LNCAP (cell line): ENCODE measurements at regions not wholly inside any gene's neighbourhood (a gene's known extent, or its start where the extent isn't known, plus 50 kb on each side); places are given as distances from the start of the nearest gene placed in this dataset.

Experiments
- TF ChIP-seq, protein P1 (sequence below): fragments of 450-650 bp; IDR thresholded peaks from 2 replicates; pipeline ENCODE4 v1.5.1; 2017; ENCODE audit warnings: mild to moderate bottlenecking

DNA sequence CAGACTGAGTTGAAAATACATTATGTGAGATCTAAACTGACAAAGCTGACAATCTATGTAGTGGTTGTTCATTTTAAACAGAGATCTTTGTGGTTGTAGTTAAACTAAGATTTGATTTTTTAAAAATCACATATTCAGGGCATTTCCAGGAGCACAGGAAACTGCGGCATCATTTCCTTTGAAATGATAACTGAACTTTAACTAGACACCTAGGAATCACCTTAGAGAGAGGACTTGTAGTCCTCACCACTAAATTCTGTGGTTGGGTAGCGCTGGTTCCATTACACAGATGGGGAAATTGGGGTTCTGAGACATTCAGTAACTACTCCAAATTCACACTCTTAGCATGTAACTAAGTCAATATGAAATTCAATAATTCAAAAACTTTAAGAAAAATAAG lies 96.0 kb upstream of the TRIB2 start:
- TF ChIP-seq, protein P1, sequence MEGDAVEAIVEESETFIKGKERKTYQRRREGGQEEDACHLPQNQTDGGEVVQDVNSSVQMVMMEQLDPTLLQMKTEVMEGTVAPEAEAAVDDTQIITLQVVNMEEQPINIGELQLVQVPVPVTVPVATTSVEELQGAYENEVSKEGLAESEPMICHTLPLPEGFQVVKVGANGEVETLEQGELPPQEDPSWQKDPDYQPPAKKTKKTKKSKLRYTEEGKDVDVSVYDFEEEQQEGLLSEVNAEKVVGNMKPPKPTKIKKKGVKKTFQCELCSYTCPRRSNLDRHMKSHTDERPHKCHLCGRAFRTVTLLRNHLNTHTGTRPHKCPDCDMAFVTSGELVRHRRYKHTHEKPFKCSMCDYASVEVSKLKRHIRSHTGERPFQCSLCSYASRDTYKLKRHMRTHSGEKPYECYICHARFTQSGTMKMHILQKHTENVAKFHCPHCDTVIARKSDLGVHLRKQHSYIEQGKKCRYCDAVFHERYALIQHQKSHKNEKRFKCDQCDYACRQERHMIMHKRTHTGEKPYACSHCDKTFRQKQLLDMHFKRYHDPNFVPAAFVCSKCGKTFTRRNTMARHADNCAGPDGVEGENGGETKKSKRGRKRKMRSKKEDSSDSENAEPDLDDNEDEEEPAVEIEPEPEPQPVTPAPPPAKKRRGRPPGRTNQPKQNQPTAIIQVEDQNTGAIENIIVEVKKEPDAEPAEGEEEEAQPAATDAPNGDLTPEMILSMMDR: no peak

DNA sequence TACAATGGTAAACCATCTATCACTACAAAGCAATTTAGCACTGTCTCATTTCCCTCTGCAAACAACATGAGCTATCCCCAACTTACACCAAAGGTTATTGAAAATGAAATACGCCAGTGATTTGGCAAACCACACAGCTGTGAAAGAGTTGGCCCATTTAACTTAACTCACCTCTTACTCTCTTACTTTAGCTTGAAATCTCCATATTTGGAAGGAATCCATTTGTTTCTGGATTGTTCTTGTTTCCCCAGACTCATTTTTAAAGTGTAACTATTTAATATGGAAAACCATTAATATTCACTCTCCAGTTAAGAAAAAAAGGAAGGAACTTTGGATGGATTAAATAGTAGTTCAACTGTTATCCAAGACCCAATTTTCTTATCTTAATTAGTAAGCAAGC lies 93.7 kb upstream of the TRIB2 start:
- TF ChIP-seq, protein P1: no peak

DNA sequence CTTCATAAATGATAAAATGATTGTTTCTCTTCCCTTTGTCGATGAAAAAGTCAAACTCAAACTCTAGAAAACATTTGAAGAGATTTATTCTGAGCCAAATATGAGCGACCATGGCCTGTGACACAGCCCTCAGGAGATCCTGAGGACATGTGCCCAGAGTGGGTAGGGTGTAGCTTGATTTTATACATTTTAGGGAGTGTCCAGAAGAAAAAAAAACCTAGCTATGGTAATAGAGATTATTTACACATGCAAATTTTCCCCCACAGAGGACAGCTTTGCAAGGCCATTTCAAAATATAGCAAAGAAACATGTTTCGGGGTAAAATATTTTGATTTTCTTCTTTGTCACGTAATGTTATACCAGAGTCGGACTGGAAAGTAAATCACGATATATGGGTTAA lies 92.4 kb upstream of the TRIB2 start:
- TF ChIP-seq, protein P1: no peak

DNA sequence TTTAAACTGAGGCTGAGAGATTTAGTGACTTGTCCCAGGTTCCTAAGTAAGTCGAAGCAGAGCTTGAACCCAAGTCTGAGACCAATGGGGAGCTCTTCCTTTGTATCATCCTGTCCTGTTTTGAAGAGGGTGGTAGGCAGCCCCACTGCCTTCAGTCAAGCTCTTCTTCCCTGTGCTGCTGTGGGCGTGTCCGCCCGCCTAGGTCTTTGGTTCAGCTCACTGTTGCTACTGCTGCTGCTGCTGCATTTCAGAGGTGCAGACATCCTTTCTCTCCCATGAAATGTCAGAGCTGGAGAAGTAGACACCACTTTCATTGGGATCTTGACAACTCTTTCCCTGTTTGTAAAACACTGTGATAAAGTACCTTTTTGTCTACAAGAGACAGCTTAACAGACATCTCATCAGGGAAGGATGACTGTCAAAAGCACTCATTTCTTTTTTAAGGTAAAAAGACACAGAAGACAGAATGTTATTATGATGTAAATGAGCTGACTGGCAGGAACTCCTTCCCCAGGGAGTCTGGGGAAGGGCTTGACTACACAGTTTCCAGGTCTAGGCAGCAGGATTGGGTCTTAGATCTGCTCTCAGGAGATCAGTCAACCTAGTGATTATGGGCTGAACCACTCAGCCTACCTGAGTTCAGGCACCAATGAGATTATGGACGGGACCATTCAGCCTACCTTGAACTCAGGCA lies 91.7 kb upstream of the TRIB2 start:
- TF ChIP-seq, protein P1: no peak

DNA sequence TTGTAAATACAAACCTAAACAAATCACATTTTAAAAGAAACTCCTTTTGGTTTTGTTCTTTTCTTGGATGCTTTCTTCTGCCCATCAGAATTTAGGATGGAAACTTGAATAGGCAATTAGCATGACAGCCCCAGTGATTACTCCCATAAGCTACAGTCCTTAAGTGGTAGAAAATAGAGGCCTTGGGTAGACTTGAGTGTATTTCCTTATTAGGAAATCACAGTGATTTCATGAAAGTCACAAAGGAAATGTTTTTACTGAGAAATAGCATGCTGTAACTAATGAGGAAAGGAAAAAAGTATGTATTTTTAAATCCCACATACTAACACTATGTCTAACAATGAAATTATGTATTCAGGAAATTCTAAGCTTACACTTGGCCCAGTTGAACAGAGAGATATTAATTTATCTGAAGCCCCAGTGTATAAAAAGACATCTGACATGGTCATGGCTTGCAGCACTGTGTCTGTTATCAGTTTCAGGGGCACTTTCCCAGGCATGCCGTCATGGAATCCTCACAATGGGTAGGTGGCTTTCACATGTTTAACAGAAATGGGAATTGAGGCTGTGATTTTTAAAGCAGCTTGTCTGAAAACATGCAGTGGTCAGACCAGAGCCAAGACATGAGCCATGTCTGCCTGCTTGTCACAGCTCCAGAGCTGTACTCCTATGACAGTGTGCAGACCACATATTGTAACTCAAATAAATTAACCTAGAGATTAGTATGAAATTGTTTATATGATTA lies 79.7 kb upstream of the TRIB2 start:
- TF ChIP-seq, protein P1: no peak

DNA sequence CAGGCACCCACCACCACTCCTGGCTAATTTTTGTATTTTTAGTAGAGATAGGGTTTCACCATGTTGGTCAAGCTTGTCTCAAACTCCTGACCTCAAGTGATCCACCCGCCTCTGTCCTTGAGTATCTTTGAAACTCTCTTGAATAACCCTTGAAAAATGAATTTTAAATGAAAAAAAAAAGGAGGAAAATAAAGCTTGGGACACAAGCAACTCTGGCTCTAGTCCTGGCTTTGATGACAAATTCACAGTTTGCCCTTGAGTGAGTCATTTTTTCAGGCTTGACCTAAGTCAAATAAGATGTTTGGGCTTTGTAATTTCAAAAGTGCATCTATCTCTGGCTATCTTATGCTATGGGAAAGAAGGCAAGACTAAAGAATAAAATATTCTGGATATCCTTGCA lies 79.0 kb upstream of the TRIB2 start:
- TF ChIP-seq, protein P1: no peak

DNA sequence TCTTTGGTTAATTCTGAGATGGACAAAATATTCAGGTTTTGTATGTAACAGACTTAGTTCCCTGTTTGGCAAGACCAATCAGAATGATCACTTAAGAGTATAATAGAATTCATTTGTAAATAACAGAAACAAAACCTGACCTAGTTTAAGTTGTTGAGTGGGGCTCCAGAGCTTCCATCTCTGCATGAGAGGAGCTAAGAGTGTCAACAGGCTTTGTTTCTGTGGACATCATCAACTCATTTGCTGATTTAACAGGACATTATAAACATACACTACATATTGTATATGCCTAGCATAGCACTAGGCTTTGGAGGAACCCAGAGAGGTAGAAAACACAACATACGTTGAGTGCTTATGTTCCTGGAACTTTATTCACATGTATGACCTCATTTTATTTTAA lies 75.3 kb upstream of the TRIB2 start:
- TF ChIP-seq, protein P1: no peak
